Prostate gland (tissue), 2 donors: ENCODE measurements at regions not wholly inside any gene's neighbourhood (a gene's known extent, or its start where the extent isn't known, plus 50 kb on each side); places are given as distances from the start of the nearest gene placed in this dataset.

Source experiments
- DNase-seq: peaks from one replicate; pipeline ENCODE4 v3.0.0-alpha.2; 2019; ENCODE audit warnings: low spot score
- H3K27ac ChIP-seq, 2 donors: fragments of 200-600 bp; sonication (generic); 2 replicates each; pipeline ENCODE4 v1.5.1; 2017 to 2019
- H3K27me3 ChIP-seq: fragments of 200-600 bp; sonication (generic); replicated peaks from 2 replicates; pipeline ENCODE4 v1.5.1; 2019; ENCODE audit not compliant: insufficient read depth
- H3K36me3 ChIP-seq, 2 donors: fragments of 200-600 bp; sonication (generic); 1 replicate in 1 of 2; 2 replicates in 1 of 2; pipeline versions ENCODE4 v1.5.1 to v1.8.1; 2017 to 2019
- H3K4me1 ChIP-seq: fragments of 200-600 bp; sonication (generic); replicated peaks from 2 replicates; pipeline ENCODE4 v1.5.1; 2019
- H3K4me3 ChIP-seq, 2 donors: fragments of 200-600 bp; sonication (generic); 2 replicates each; pipeline ENCODE4 v1.5.1; 2017 to 2019
- H3K9me3 ChIP-seq: fragments of 200-600 bp; sonication (generic); 2 replicates; pipeline ENCODE4 v1.5.1; 2017
- POLR2A ChIP-seq: fragments of 450-650 bp; IDR thresholded peaks from one replicate; pipeline ENCODE4 v1.6.1; 2016; ENCODE audit warnings: antibody characterized with exemption, mild to moderate bottlenecking
- POLR2AphosphoS5 ChIP-seq: sonication (generic); formaldehyde crosslinking; IDR thresholded peaks from one replicate; pipeline ENCODE4 v1.6.1; 2017; ENCODE audit warnings: antibody characterized with exemption
- WGBS: methylation state at CpG from one replicate; pipeline ENCODE4 v1.1.5; 2018; 5-methylcytosine and 5-hydroxymethylcytosine counted together
- intact Hi-C: fragments of 100-400 bp; cut with DNase I; formaldehyde crosslinking; loops from one replicate; pipeline ENCODE4 v1.14.2; 2022
- TF ChIP-seq, protein P1 (sequence below), 4 experiments: fragments of 200-600 bp in 2 of 4; fragments of 450-650 bp in 2 of 4; sonication (generic) in 2 of 4; IDR thresholded peaks; 1 replicate in 3 of 4; 2 replicates in 1 of 4; pipeline ENCODE4 v1.5.1; 2016 to 2019; ENCODE audit warnings: antibody characterized with exemption in 4 of 4, mild to moderate bottlenecking in 2 of 4, moderate library complexity in 2 of 4

- DNase-seq: no peak
- Histone ChIP-seq H3K4me1 (no peaks in the 10 kb centered on the region), H3K4me3 (no peak overlapping the region), H3K27me3 (no peaks in the 10 kb centered on the region), H3K27ac (no peak overlapping the region), H3K36me3 (no peaks in the 10 kb centered on the region), H3K9me3 (no peaks in the 10 kb centered on the region)
- intact Hi-C loops: loop anchor here (10.0 kb wide), 1 partner anchor 235 kb away; no protein-coding TSS in a partner anchor
- WGBS: 84% methylated on average over 4 of the region's 4 CpGs
- TF ChIP-seq POLR2AphosphoS5 (no peak), POLR2A (no peak)
- TF ChIP-seq, protein P1, sequence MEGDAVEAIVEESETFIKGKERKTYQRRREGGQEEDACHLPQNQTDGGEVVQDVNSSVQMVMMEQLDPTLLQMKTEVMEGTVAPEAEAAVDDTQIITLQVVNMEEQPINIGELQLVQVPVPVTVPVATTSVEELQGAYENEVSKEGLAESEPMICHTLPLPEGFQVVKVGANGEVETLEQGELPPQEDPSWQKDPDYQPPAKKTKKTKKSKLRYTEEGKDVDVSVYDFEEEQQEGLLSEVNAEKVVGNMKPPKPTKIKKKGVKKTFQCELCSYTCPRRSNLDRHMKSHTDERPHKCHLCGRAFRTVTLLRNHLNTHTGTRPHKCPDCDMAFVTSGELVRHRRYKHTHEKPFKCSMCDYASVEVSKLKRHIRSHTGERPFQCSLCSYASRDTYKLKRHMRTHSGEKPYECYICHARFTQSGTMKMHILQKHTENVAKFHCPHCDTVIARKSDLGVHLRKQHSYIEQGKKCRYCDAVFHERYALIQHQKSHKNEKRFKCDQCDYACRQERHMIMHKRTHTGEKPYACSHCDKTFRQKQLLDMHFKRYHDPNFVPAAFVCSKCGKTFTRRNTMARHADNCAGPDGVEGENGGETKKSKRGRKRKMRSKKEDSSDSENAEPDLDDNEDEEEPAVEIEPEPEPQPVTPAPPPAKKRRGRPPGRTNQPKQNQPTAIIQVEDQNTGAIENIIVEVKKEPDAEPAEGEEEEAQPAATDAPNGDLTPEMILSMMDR (IDR thresholded peaks at IDR 0.05): no peak
Measured at GRCh38 chr7:132009778-132010177, 453.4 kb upstream of the PODXL start.

GRCh38 chr7:132004529-132004928 lies 448.1 kb upstream of the PODXL start:
- intact Hi-C loops: loop anchor here (10.0 kb wide), 1 partner anchor 240 kb away; no protein-coding TSS in a partner anchor
- Histone ChIP-seq H3K36me3 (no peaks in the 10 kb centered on the region), H3K4me1 (no peaks in the 10 kb centered on the region), H3K27me3 (no peaks in the 10 kb centered on the region), H3K4me3 (no peak overlapping the region), H3K9me3 (no peaks in the 10 kb centered on the region), H3K27ac (no peak overlapping the region)
- DNase-seq: peak; percentile 21
- 37% methylated on average over 5 of the region's 5 CpGs for WGBS
- TF ChIP-seq POLR2A: no peak
- TF ChIP-seq, protein P1 (IDR thresholded peaks at IDR 0.05): peak in 1 of 4 experiments; percentile 34

GRCh38 chr7:132002343-132002968 lies 446.0 kb upstream of the PODXL start:
- no peaks in the 10 kb centered on the region for H3K9me3 ChIP-seq
- TF ChIP-seq, protein P1 (IDR thresholded peaks at IDR 0.05): no peak
- TF ChIP-seq POLR2A (no peak), POLR2AphosphoS5 (no peak)
- H3K36me3 ChIP-seq: no peaks in the 10 kb centered on the region
- no peaks in the 10 kb centered on the region for H3K27me3 ChIP-seq
- WGBS: 97% methylated on average over 3 of the region's 3 CpGs
- intact Hi-C loops: loop anchor here (10.0 kb wide), 1 partner anchor 242 kb away; no protein-coding TSS in a partner anchor
- no peak overlapping the region for H3K4me3 ChIP-seq
- H3K27ac ChIP-seq: no peak overlapping the region
- no peak for DNase-seq
- no peaks in the 10 kb centered on the region for H3K4me1 ChIP-seq

DNA sequence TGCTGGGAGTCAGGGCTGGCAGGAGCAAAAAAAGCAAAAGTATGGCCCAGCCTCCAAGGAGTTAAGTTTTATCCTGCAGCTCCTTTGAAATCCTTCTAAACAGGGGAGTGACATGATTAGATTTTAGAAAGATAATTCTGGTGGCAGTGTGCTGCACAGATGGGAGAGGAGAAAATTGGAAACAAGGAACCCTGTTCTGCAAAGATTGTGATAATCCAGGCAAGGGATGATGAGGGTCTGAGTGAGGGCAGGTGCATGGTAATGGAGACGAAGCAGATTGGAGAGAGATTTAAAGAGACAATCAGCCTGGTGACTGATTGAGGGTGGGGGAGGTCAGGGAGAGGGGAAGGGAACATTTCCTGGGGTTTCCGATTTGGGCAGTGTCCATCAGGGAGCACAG lies 444.7 kb upstream of the PODXL start:
- H3K36me3 ChIP-seq: no peaks in the 10 kb centered on the region
- intact Hi-C loops: loop anchor here (10.0 kb wide), 1 partner anchor 244 kb away; no protein-coding TSS in a partner anchor
- no peak for TF ChIP-seq POLR2AphosphoS5
- no peak for TF ChIP-seq POLR2A
- TF ChIP-seq, protein P1 (IDR thresholded peaks at IDR 0.05): no peak
- no peaks in the 10 kb centered on the region for H3K9me3 ChIP-seq
- no peak overlapping the region for H3K27ac ChIP-seq
- WGBS: 46% methylated on average over 2 of the region's 2 CpGs
- no peaks in the 10 kb centered on the region for H3K27me3 ChIP-seq
- H3K4me1 ChIP-seq: no peaks in the 10 kb centered on the region
- DNase-seq: no peak
- H3K4me3 ChIP-seq: no peak overlapping the region

- Histone ChIP-seq H3K4me3 (no peak overlapping the region), H3K9me3 (no peaks in the 10 kb centered on the region), H3K27me3 (no peaks in the 10 kb centered on the region), H3K4me1 (no peaks in the 10 kb centered on the region), H3K36me3 (no peaks in the 10 kb centered on the region), H3K27ac (no peak overlapping the region)
- 78% methylated on average over 4 of the region's 4 CpGs for WGBS
- intact Hi-C loops: no loop called here
- TF ChIP-seq POLR2A (no peak), POLR2AphosphoS5 (no peak)
- TF ChIP-seq, protein P1 (IDR thresholded peaks at IDR 0.05): no peak
- DNase-seq: no peak
Measured at GRCh38 chr7:131999193-131999592, 442.8 kb upstream of the PODXL start.
